ENCODE measurements at regions not wholly inside any gene's neighbourhood (a gene's known extent, or its start where the extent isn't known, plus 50 kb on each side); places are given as distances from the start of the nearest gene placed in this dataset.

DNA sequence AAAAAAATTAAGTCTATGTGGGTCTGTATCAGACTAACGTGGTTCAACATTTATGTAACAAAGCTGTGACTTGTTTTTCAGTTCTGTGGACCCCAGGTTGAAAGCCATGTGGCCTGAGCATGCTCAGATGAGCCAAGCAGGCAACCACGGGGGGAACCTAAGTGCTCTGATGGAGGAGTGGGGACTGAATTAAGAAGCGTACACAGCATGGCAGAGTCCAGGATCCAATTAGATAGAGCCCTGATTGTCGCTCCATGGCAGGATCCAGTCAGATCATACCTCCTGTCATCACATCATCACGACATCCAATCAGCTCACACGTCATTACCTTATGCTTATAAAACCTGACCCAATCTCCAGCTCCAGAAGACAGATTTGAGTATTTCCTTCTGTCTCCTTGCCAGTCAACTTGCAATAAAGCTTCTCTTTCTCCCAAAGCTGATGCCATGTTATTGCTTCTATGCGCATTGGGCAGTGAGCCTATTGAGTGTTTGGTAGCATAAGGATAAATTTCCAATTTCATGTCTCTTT, 1013.1 kb upstream of the TMEM132C start:
- no peak for DNase-seq (ENCODE audit: low read depth)

DNA sequence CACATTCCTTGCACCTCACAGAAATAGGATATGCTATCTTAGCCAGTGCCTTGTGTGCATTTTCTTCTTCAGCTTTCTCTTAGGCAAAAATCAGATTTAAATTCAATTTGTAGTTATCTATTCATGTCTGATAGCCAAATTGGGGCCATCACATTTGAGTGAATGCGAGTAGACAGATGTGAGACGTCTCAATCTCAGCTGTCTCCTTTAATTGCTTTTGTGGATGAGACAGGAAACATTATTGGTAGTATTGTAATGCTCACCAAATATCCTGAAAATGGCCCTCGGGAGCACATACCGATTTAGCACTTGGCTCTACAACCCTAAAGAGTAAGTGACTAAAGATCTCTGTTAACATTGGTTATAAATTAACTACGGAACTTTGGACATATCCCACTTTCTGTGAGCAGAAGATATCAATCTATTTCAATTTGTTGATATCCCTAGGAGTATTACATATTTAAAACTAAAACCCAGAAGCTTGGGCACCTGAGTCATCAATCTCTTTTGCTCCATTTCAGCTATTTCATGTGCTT, 1012.5 kb upstream of the TMEM132C start:
- no peak for DNase-seq (ENCODE audit: low read depth)

DNA sequence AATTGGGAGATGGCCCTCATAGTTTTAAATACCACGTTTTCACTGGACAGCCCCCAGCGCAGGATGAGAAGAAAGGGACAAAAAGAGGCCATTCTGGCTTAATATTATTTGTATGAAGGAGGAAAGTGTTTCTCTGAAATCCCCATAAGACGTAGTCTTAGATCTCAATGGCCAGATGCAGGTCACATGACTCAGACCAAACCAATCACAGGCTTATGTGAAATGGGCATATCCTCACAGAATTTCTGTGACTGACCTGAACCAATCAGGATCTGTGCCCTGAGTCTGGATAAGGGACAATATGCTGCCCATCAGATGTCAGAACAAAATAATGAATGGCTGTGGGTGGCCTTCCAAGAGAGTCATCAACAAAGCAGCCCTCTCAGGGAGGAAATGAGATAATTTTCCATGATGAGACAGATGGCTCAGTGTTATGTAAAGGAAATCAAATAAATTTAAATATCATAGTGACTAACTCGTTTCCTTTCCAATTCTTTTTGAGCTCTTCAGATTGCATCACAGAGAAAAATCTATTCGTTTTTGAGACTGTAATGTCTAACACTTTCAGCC, 1009.5 kb upstream of the TMEM132C start:
- DNase-seq (ENCODE audit: low read depth), result no peak

DNA sequence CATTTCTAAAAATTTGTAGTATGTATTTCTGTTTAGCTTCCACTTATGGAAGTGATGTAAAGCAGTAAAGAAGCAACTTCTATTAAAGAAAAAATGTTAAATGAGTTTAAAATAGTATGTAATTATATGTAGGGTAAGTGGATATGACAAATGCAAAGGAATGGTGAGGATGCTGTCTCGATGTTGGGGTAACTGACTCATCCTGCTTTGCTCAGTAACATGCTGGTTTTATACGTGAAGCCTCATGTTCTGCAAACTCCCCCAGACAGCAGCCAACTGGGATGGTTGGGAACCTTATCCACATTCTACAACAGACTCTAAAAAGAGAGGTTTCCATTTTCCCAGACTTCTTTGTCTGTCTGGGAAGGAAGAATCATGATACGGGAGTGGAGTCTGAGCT, 1006.4 kb upstream of the TMEM132C start:
- no peak for DNase-seq (ENCODE audit: low read depth)

DNA sequence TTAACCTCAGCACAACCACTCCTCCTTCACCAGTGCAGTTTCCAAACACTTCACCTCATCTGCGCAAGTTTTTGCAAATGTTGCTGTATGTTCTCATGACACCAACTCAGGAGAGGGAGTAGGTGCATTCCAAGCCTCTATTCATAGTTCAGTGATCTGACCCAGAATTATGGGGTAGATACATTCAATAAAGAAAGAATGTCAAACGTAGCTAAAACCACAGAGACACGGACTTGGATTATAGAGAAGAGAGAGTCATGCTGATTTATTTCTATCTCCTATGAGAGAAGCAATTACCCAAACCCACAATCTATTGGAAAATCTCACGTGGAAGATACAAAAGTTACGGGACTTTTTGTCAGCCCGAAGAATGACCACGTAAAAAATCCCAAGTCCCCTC, 1006.0 kb upstream of the TMEM132C start:
- DNase-seq (ENCODE audit: low read depth), result no peak

DNA sequence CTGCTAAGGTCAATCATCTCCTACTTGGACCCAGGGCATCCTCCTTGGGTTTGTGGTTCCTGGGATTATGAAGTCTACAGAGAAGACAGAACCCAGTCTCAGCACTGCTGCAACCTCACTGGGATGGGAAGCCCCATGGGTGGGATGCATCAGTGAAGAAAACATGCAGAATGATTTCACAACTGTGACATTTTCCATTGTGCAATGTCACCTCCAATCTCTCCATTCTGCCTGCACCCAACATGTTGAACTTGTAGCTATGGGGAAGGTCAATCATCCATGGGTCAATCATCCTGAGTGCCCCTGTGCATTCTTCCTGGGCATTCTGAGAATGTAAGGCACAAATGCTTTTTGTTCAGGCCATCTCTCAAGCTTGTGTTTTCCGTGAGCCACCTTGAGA, 1004.4 kb upstream of the TMEM132C start:
- DNase-seq (ENCODE audit: low read depth), result no peak

DNA sequence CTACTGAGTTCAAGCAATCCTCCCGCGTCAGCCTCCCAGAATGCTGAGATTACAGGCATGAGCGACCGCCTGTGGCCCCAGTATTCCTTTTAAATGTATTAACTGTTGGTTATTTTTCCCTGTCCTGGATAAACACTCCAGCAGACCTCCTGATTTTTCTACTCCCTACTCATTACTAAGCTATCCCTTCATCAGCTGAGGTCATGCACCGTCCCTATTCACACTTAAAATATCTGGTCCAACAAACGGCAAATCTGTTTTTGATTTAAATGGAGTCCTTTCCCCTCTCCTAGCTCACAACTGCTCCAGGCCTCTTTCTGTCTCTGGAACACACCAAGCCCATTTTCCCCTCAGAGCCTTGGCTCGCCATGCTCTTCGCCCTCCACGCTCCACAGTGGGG, 1003.3 kb upstream of the TMEM132C start:
- DNase-seq (ENCODE audit: low read depth), result no peak

DNA sequence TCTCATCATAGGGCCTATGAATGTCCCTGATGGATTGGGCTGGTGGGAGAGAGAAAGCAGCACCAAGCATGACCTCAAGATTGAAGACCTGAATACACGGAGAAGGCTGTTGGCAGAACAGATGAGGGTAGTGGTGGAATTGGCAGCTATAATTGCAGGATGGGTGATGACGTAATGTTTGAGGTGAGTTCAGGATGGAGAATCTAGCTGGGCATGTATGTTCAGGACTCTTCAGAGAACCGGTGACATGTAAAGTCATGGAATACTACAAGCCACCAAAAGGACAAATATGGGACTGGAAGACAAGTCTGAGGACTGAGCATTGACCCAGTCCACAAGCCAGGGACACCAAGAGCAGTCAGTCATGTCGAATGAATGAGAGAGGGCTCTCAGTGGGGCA, 999.8 kb upstream of the TMEM132C start:
- no peak for DNase-seq (ENCODE audit: low read depth)

DNA sequence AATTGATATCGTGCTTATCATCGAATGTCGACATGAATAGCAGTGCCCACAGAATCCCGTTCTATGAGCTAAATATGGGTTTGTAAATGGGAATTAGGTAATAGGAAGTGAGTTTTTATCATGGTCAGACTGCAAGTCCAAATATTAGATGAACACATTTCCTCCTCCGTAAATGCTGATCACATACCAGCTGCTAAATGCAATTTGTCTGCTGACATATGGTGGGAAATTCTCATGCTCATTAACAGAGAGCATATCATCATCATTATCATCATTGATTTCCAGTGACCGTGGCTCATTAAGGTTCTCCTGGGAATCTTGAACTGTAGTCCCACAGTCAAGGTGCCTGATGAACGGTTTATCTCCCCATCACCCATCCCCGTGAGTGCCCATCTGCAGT, 998.8 kb upstream of the TMEM132C start:
- DNase-seq (ENCODE audit: low read depth), result no peak

DNA sequence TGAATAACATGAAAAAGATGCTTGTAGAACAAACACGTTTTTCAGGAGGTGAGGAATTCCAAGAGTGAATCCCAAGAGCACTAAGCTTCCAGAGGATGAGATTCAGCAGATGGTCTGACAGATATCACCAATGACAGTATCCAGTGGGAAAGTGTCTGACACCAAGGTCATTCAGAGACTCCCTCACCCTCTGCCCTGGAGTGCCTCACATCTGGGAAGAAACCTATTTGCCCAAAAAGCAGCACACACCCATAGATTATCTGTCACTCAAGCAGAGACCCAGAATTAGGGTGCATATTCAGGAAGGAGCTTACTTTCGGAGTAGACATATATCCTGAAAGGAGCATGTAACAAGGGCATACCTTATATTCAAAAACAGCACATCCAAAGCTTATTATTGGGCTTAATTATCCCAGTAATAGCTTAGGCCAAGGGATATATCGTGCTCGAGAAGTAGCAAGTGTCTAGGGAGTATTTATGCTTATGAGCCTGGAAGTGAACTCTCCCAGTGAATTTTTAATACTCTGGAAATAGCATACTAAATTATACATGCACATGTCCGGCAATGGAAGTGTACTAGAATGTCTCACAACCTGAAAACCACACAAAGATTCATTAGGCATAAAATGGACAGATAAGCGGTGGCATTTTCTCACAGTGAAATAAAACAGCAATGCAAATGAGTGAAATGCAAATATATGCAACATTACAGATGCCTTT, 998.1 kb upstream of the TMEM132C start:
- DNase-seq (ENCODE audit: low read depth), result no peak

DNA sequence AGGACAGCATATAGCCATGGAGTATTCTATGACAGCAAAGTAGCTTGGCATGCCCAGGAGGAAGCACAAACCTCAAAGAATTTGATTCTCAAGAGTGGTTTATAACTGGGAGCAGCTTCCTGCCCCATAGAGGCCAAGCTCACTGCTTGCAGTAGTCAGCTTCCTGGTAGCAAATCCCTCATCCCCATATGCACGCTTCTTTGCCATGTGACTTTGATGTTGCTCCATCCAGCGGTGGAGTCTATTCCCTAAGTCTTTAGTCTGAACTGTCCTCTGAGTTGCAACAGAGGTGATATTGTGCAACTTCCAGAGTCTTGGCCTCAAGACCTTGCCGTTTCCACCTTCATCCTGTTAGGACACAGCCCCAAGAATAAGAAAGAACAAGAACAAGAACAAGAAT, 996.8 kb upstream of the TMEM132C start:
- no peak for DNase-seq (ENCODE audit: low read depth)

DNA sequence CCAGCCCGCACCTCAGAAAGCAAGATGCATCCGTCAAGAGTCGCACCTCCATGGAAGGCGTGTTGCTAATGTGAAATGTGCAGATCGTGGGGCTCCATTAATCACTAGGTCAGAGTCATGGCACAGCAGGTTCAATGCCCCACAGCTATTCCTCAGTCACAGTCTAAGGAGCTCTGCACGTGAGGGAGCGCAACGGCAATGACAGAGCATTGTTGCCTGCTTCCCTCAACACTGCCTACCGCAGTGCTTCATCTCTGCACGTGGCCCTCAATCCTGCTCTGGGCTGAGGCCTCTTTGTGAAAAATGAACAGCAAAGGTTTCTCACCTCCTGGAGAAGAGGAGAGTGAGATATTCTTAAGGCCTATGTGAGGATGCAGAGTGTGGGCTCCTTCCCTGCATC, 995.2 kb upstream of the TMEM132C start:
- no peak for DNase-seq (ENCODE audit: low read depth)

DNA sequence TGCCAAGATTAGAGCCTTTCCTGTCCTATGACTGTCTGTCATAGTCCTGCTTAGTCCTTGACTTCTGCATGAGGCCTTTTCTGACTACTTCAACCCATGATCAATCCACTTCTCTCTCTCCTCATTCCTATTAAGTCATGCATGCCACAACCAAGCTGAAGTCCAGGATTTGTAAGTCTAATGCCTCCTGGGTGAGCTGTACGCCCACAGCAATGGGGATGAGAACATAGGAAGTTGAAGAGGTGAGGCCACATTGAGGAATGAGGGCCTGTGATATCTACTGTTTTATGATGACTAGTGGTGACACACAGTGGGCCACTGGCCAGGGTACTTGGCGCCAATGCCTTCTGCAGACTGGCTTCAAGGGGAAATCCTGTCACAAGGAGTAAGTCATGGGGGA, 994.1 kb upstream of the TMEM132C start:
- DNase-seq (ENCODE audit: low read depth), result no peak

DNA sequence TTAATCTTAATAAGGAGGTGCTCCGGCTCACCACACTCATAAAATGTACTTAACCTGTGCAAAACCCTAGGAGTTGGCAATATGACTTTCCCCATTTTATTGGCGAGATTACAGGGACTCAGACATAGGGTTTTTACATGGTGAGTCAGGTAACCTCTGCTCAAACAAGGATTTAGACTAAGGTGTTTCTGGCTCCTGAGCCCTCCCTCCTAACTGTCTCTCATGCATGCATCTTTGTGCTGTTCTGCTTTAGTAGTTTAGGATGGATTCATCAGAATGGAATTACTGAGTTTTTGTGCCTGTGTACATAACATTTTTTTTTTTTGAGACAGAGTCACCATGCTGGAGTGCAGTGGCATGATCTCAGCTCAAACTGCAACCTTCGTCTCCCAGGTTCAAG, 993.3 kb upstream of the TMEM132C start:
- no peak for DNase-seq (ENCODE audit: low read depth)

DNA sequence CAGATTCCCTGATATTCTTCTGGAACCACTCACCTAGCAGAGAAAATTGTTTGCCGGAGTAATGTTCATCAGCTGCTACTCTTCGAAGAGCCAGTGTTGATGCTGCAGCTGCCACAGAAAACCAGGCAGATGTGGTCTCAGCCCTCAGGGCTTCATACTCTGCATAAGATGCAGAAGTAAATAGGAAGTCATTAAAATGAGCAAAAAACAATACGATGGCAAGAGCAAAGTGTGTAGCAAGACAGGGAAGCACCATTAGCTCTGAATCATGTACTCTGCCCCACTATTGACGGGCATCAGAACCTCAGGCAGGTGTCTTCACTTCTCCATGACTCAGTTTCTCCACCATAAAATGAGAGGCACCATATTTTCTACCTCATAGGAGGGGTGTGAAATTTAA, 991.6 kb upstream of the TMEM132C start:
- no peak for DNase-seq (ENCODE audit: low read depth)

DNA sequence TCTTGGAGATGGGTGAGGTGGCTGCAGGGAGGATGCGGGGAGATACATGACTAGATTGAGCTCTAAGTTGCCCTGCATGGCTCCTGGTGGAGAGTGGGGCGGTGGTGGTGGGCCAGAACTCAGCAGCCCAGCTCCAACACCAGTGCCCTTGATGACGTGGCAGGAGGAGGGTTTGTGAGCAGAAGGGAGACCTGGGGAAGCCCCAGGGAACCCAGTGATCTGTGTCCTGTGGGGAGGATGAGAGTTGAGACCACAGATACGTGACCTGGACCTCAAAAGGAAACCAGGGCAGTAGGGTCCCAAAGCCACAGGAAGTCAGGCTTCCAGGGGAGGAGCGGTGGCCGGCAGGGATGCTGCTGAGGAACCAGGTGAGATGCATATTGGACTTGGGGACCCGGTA, 989.1 kb upstream of the TMEM132C start:
- no peak for DNase-seq (ENCODE audit: low read depth)

DNA sequence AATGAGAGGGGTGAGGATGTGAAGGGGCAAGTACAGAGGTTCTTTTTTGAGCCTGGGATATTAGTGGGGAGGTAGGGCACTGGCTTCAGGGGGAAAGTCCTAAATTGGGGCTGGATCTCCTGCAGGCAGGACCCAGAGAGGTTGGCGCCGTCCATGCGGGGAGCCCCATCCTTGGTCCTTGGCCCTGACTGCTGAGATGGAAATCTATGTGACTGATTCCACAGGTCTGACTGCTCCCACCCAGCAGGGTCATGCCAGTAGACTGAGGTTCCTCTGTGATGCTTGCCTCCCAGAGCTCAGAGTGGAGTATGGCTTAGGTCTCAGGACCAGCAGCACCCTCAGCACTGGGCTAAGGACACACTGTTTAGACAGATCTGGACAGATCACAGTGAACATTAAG, 988.6 kb upstream of the TMEM132C start:
- DNase-seq (ENCODE audit: low read depth), result no peak

DNA sequence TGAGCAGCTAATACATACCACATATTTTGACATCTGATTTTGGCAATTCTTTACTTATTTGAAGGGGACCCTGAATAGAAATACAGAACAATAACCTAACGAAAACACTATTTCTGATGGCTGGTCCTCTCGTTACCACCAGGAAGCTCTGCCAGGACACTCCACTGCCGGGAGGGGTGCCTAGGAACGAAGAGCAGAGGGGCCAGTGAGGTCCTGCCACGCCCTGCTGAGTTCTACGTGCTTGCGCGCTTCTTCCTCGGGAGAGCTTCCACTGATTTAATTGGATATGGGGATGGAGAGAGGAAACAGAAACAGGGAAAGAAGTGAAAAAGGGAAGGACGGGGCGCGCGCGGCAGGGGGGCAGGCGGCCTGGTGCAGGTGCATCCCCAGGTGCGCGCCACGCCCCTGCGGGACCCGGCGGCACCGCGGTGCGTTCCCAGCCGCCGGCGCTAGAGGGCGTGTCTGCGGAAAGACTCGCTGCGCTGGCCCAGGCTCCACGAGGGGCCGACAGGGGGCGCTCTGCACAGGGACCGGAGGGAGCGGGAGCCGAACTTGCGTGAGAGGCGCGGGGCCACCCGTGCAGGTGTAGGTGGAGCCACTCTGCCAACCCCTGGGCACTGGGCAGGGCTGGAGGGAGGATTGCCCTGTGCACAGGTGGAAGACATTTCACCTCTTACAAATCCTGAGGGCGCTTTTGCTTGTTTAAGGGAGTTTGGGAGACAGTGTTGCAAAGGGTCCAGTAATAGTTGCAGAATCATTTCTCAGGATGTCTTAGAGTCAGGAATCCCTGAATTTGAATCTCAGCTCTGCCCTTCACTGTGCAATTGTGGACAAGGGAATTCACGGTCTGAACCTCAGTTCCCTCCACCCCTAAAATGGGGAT, 986.3 kb upstream of the TMEM132C start:
- DNase-seq (ENCODE audit: low read depth), result no peak

DNA sequence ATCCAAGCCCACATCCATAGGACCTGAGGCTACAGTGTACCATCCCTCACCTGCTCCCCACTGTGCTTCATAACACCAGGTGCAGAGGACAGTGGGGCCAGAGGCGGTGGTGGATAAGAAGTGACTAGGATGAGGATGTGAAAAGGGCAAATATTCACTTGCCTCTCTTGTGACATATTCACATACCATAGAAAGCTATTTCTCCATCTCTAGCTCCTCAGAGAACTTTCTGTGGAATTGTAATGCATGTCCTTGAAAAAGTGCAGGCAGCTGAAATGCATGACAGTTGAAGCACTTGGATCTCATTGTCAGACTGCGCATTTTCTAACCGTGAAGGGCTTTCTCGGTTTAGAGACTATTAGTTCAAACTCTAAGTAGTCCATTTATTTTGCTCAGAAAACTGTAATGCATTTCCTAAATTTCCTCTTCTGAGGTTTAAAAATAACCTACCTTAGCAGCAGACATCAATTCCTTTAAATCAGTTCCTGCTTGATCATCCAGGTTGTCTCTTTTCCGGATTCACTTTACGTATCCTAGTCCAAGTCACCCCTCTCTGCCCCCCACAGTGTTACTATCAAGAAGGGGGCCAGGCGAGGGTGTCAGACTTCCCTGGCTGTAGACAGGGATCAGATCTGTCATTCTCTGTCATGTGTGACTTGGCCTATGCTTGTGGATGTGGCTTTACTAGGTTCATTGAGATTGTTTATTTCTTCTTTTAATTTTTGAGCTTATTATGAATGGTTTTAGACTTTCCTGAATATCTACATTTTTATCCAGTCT, 984.0 kb upstream of the TMEM132C start:
- no peak for DNase-seq (ENCODE audit: low read depth)

DNA sequence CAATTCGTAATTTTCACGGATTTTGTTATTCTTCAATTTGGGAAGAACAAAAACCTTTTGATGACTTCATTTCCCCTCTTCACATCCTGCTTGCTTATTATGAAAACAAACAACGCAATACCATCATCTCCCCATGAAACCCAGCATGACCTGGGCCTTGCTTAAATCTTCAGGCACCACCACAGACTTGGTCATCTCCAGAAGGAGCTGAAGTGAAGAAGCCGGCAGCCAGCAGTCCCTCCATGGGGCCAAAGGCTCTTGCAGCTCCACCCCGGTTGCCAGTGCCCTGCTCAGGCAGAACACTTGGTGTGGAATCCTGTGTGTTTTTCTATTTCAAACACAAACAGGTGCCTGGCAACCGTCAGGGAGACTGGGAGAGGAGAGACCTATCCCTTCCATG, 982.9 kb upstream of the TMEM132C start:
- DNase-seq (ENCODE audit: low read depth), result no peak

DNA sequence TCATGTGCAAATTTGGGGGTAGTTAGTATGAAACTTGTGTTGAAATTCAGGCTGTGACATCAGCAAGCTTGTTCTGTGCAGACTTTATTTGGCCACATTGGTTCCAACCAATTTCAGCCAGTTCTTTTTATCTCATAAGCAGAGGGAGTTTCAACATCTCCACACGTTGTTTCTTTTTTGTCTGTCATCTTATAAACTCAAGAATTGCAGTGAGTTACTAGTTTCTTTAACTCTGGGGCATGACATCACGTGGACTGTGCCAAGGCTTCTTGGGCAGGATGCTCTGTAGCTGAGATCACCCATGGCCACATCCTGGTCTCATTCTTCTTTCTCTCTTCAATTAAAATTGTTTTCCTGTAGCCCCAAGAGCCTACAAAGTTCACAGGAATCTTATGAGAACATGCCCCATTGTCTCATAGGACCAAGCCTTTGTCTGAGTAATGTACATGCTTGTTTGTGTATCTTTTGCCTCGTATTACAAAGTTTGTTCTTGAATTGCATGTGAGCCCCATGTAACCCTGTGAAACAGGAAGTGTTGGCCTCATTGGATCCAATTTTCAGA, 982.0 kb upstream of the TMEM132C start:
- DNase-seq (ENCODE audit: low read depth), result no peak
